SU-DHL-6 (cell line): ENCODE measurements at regions not wholly inside any gene's neighbourhood (a gene's known extent, or its start where the extent isn't known, plus 50 kb on each side); places are given as distances from the start of the nearest gene placed in this dataset.
A peak's percentile ranks its signal among the peaks of the same experiment; 100 is the strongest.

ENCODE experiments used
- H2AFZ ChIP-seq: fragments of 200-600 bp; sonication (generic); 2 replicates; pipeline ENCODE4 v1.6.1; 2014; ENCODE audit warnings: low read depth, mild to moderate bottlenecking, moderate library complexity, mixed read lengths, antibody characterized with exemption, low read length; ENCODE audit not compliant: severe bottlenecking
- H3F3A ChIP-seq: fragments of 200-600 bp; shearing (Covaris generic); 2 replicates; pipeline ENCODE4 v1.6.0; 2016; ENCODE audit warnings: antibody characterized with exemption, mild to moderate bottlenecking; ENCODE audit not compliant: insufficient read depth
- H3K27ac ChIP-seq: fragments of 200-600 bp; sonication (generic); 2 replicates; pipeline ENCODE4 v1.5.1; 2016; ENCODE audit warnings: low read depth, mild to moderate bottlenecking, low read length, moderate library complexity, mixed read lengths
- H3K27me3 ChIP-seq: fragments of 200-600 bp; sonication (generic), shearing (Covaris generic); 2 replicates; pipeline ENCODE4 v1.6.0; 2014; ENCODE audit warnings: mild to moderate bottlenecking, low read length
- H3K36me3 ChIP-seq: fragments of 200-600 bp; sonication (generic); 2 replicates; pipeline ENCODE4 v1.6.1; 2014; ENCODE audit warnings: mild to moderate bottlenecking, low read length, mixed read lengths
- H3K4me2 ChIP-seq: fragments of 300-600, 200-600 bp; shearing (Covaris generic), sonication (generic); 2 replicates; pipeline ENCODE4 v1.6.0; 2014; ENCODE audit warnings: low read length, low read depth, mild to moderate bottlenecking; ENCODE audit not compliant: poor library complexity, severe bottlenecking
- H3K4me3 ChIP-seq: fragments of 200-600 bp; sonication (generic); 2 replicates; pipeline ENCODE4 v1.5.1; 2014; ENCODE audit warnings: antibody characterized with exemption, low read length, mild to moderate bottlenecking, mixed read lengths; ENCODE audit not compliant: insufficient read depth, poor library complexity, severe bottlenecking
- H3K79me2 ChIP-seq: fragments of 200-600 bp; sonication (generic); 2 replicates; pipeline ENCODE4 v1.6.1; 2014; ENCODE audit warnings: mild to moderate bottlenecking, low read length, moderate library complexity; ENCODE audit not compliant: insufficient read depth
- H3K9ac ChIP-seq: fragments of 200-600 bp; sonication (generic); 2 replicates; pipeline ENCODE4 v1.7.0; 2014; ENCODE audit warnings: mild to moderate bottlenecking, low read length
- H3K9me2 ChIP-seq: fragments of 200-600 bp; sonication (generic); replicated peaks from 2 replicates; pipeline ENCODE4 v1.6.1; 2014; ENCODE audit warnings: low read length; ENCODE audit not compliant: insufficient read depth
- H3K9me3 ChIP-seq: fragments of 200-600 bp; sonication (generic); 2 replicates; pipeline ENCODE4 v1.6.1; 2014; ENCODE audit warnings: low read length, mixed read lengths; ENCODE audit not compliant: insufficient read depth
- H4K20me1 ChIP-seq: fragments of 200-600 bp; sonication (generic); 2 replicates; pipeline ENCODE4 v1.6.1; 2014; ENCODE audit warnings: low read depth, mild to moderate bottlenecking, antibody characterized with exemption, low read length, moderate library complexity, mixed read lengths
- CTCF ChIP-seq: fragments of 200-600 bp; sonication (generic); IDR thresholded peaks from one replicate; pipeline ENCODE4 v1.5.1; 2017; ENCODE audit warnings: antibody characterized with exemption, mild to moderate bottlenecking, low read length, moderate library complexity; ENCODE audit not compliant: insufficient read depth, poor library complexity, severe bottlenecking
- EZH2phosphoT487 ChIP-seq: fragments of 200-600 bp; sonication (generic), shearing (Covaris generic); conservative IDR thresholded peaks from 2 replicates; pipeline ENCODE4 v1.6.1; 2018; ENCODE audit warnings: mild to moderate bottlenecking, antibody characterized with exemption, low read length, moderate library complexity, mixed read lengths

- H3K36me3 ChIP-seq, result no peaks in the 10 kb centered on the region
- no peak overlapping the region for H2AFZ ChIP-seq
- no peaks in the 10 kb centered on the region for H3K79me2 ChIP-seq
- H3K9ac ChIP-seq, result no peak overlapping the region
- H4K20me1 ChIP-seq, result peaks cover 3% of the 10 kb centered on the region; the same call in 1 of the 2 replicates
- no peaks in the 10 kb centered on the region for H3K9me3 ChIP-seq
- no peak overlapping the region for H3K4me2 ChIP-seq
- no peaks in the 10 kb centered on the region for H3K27me3 ChIP-seq
- no peaks in the 10 kb centered on the region for H3F3A ChIP-seq
- no peak overlapping the region for H3K27ac ChIP-seq
- no peaks in the 10 kb centered on the region for H3K9me2 ChIP-seq
- H3K4me3 ChIP-seq, result no peak overlapping the region
- TF ChIP-seq EZH2phosphoT487 (no peak), CTCF (peak; percentile 35)
These were observed 707.0 kb downstream of the EPM2A start for GRCh38 chr6:145028144-145028818.

- TF ChIP-seq EZH2phosphoT487 (no peak), CTCF (no peak)
- H3K9me2 ChIP-seq, result no peaks in the 10 kb centered on the region
These were observed 704.3 kb downstream of the EPM2A start for GRCh38 chr6:145031001-145031400.

GRCh38 chr6:145031962-145032361, 703.4 kb downstream of the EPM2A start:
- Histone ChIP-seq H3K79me2 (no peaks in the 10 kb centered on the region), H4K20me1 (peaks cover 3% of the 10 kb centered on the region; the same call in 1 of the 2 replicates), H3K27ac (no peak overlapping the region), H3K9me2 (no peaks in the 10 kb centered on the region), H3K9me3 (no peaks in the 10 kb centered on the region), H3F3A (no peaks in the 10 kb centered on the region), H3K27me3 (no peaks in the 10 kb centered on the region), H2AFZ (no peak overlapping the region), H3K36me3 (no peaks in the 10 kb centered on the region), H3K4me2 (no peak overlapping the region), H3K9ac (no peak overlapping the region), H3K4me3 (no peak overlapping the region)
- TF ChIP-seq EZH2phosphoT487, result no peak
- no peak for TF ChIP-seq CTCF

More at GRCh38 chr6:145031001-145031400, 704.3 kb downstream of the EPM2A start:
- Histone ChIP-seq H2AFZ (no peak overlapping the region), H3K9ac (no peak overlapping the region), H3K9me3 (no peaks in the 10 kb centered on the region), H3K27ac (no peak overlapping the region), H3K79me2 (no peaks in the 10 kb centered on the region), H3F3A (no peaks in the 10 kb centered on the region), H3K27me3 (no peaks in the 10 kb centered on the region), H3K36me3 (no peaks in the 10 kb centered on the region), H3K4me2 (no peak overlapping the region), H4K20me1 (peaks cover 3% of the 10 kb centered on the region; the same call in 1 of the 2 replicates), H3K4me3 (no peak overlapping the region)
